CD14-positive monocyte (primary cell): ENCODE measurements at regions not wholly inside any gene's neighbourhood (a gene's known extent, or its start where the extent isn't known, plus 50 kb on each side); places are given as distances from the start of the nearest gene placed in this dataset.

Experiments used
- DNase-seq, 3 donors: peaks; one replicate each; pipeline ENCODE4 v3.0.0-alpha.2; 2011 to 2022
- H2AFZ ChIP-seq: 2 replicates; pipeline ENCODE4 v1.6.0; 2012; ENCODE audit warnings: mild to moderate bottlenecking, low read depth, low read length, inconsistent platforms; ENCODE audit not compliant: insufficient read depth, poor library complexity, severe bottlenecking
- H3K27ac ChIP-seq, 2 donors: 1 replicate in 1 of 2; 2 replicates in 1 of 2; pipeline ENCODE4 v1.5.1; 2012 to 2013; ENCODE audit warnings: low read length in 2 of 2, control low read depth in 1 of 2, inconsistent platforms in 1 of 2, low read depth in 1 of 2, mild to moderate bottlenecking in 1 of 2
- H3K27me3 ChIP-seq, 2 donors: one replicate each; pipeline versions ENCODE4 v1.6.0 to v1.6.1; 2011 to 2013; ENCODE audit warnings: low read length in 2 of 2; ENCODE audit not compliant: control insufficient read depth in 2 of 2, insufficient read depth in 2 of 2
- H3K36me3 ChIP-seq, 2 donors: replicated peaks in 1 of 2; 1 replicate in 1 of 2; 2 replicates in 1 of 2; pipeline versions ENCODE4 v1.5.1 to v1.6.1; 2012 to 2013; ENCODE audit warnings: low read length in 2 of 2, control low read depth in 1 of 2, inconsistent platforms in 1 of 2, mild to moderate bottlenecking in 1 of 2; ENCODE audit not compliant: insufficient read depth in 2 of 2, control insufficient read depth in 1 of 2
- H3K4me1 ChIP-seq, 2 donors: 1 replicate in 1 of 2; 2 replicates in 1 of 2; pipeline versions ENCODE4 v1.5.1 to v1.6.1; 2012 to 2013; ENCODE audit warnings: low read length in 2 of 2, control low read depth in 1 of 2, inconsistent platforms in 1 of 2, mild to moderate bottlenecking in 1 of 2, moderate library complexity in 1 of 2; ENCODE audit not compliant: insufficient read depth in 2 of 2, control insufficient read depth in 1 of 2
- H3K4me2 ChIP-seq: replicated peaks from 2 replicates; pipeline ENCODE3; 2012; ENCODE audit warnings: low read length, moderate library complexity, mild to moderate bottlenecking; ENCODE audit not compliant: poor library complexity, severe bottlenecking; ENCODE audit errors: extremely low read depth
- H3K4me3 ChIP-seq, 3 experiments: fragments of 200-600 bp in 1 of 3; sonication (generic) in 1 of 3; replicated peaks in 1 of 3; 1 replicate in 2 of 3; 2 replicates in 1 of 3; pipeline ENCODE4 v1.5.1; 2011 to 2013; ENCODE audit warnings: low read length in 3 of 3, mild to moderate bottlenecking in 3 of 3, control low read depth in 2 of 3, low read depth in 2 of 3, inconsistent platforms in 1 of 3, moderate library complexity in 1 of 3
- H3K79me2 ChIP-seq: 2 replicates; pipeline ENCODE4 v1.6.0; 2012; ENCODE audit warnings: mild to moderate bottlenecking, control low read depth, inconsistent platforms, low read length, moderate library complexity; ENCODE audit not compliant: insufficient read depth
- H3K9ac ChIP-seq: 2 replicates; pipeline ENCODE4 v1.6.0; 2017; ENCODE audit warnings: low read length, mild to moderate bottlenecking; ENCODE audit not compliant: insufficient read depth, poor library complexity, severe bottlenecking
- H3K9me3 ChIP-seq, 2 donors: replicated peaks in 1 of 2; 1 replicate in 1 of 2; 2 replicates in 1 of 2; pipeline versions ENCODE4 v1.5.1 to v1.6.1; 2012 to 2013; ENCODE audit warnings: low read length in 2 of 2, control low read depth in 1 of 2; ENCODE audit not compliant: control insufficient read depth in 1 of 2, insufficient read depth in 1 of 2
- H4K20me1 ChIP-seq: 2 replicates; pipeline ENCODE4 v1.6.0; 2012; ENCODE audit warnings: mild to moderate bottlenecking, low read length, control low read depth, moderate library complexity; ENCODE audit not compliant: insufficient read depth
- H3K27ac Mint-ChIP-seq, 7 donors: one replicate each; pipeline ENCODE4 v1.8.0; 2020; ENCODE audit warnings: mild to moderate bottlenecking in 7 of 7, mixed read lengths in 7 of 7, moderate library complexity in 6 of 7, inconsistent platforms in 2 of 7
- H3K27me3 Mint-ChIP-seq, 3 donors: one replicate each; pipeline ENCODE4 v1.8.0; 2021 to 2022; ENCODE audit warnings: low read depth in 3 of 3, mild to moderate bottlenecking in 3 of 3, mixed read lengths in 3 of 3, moderate library complexity in 3 of 3, inconsistent platforms in 1 of 3
- H3K36me3 Mint-ChIP-seq, 2 donors: one replicate each; pipeline ENCODE4 v1.8.0; 2020; ENCODE audit warnings: mixed read lengths in 2 of 2, inconsistent platforms in 1 of 2, mild to moderate bottlenecking in 1 of 2
- H3K4me1 Mint-ChIP-seq: one replicate; pipeline ENCODE4 v1.8.0; 2020; ENCODE audit warnings: mild to moderate bottlenecking, mixed read lengths
- H3K4me3 Mint-ChIP-seq, 2 donors: one replicate each; pipeline ENCODE4 v1.8.0; 2020; ENCODE audit warnings: mild to moderate bottlenecking in 2 of 2, mixed read lengths in 2 of 2, moderate library complexity in 1 of 2
- H3K9me3 Mint-ChIP-seq, 7 donors: one replicate each; pipeline ENCODE4 v1.8.0; 2020 to 2022; ENCODE audit warnings: mixed read lengths in 7 of 7, mild to moderate bottlenecking in 6 of 7, moderate library complexity in 6 of 7, inconsistent platforms in 2 of 7
- WGBS: methylation state at CpG from one replicate; pipeline ENCODE4 v1.1.5; 2013; ENCODE audit warnings: missing lambda C conversion rate; ENCODE audit not compliant: insufficient coverage; 5-methylcytosine and 5-hydroxymethylcytosine counted together
- intact Hi-C, 2 donors: fragments of 100-400 bp; cut with micrococcal nuclease; formaldehyde crosslinking; loops; one replicate each; pipeline versions ENCODE4 v1.15.0 to v1.15.1; 2023
- TF ChIP-seq, protein P1 (sequence below): fragments of 200-600 bp; IDR thresholded peaks from one replicate; pipeline ENCODE4 v1.8.0; 2022; ENCODE audit warnings: antibody characterized with exemption, mild to moderate bottlenecking

DNA sequence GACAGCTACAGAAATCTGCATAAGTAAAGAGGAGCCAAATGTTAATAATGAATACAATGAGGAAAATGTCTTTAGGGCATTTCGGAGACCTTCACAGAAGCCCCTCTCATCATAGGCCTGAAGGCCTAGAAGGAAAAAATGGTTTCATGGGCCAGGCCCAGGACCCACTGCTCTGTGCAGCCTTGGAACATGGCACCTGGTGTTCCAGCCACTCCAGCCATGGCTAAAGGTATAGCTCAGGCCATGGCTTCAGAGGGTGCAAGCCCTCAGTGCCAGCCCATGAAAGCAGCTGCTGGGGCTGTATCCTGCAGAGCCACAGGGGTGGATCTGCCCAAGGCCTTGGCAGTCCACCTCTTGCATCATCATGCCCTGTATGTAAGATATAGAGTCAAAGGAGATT is 261.1 kb downstream of the SNCA start:
- Histone ChIP-seq H3K79me2 (no peaks in the 10 kb centered on the region), H3K9me3 (no peaks in the 10 kb centered on the region), H3K27me3 (no peaks in the 10 kb centered on the region), H3K4me2 (no peak overlapping the region), H3K9ac (no peak overlapping the region), H2AFZ (no peak overlapping the region), H4K20me1 (no peaks in the 10 kb centered on the region), H3K4me3 (no peak overlapping the region), H3K4me1 (no peaks in the 10 kb centered on the region), H3K36me3 (no peaks in the 10 kb centered on the region), H3K27ac (no peak overlapping the region)
- no peak overlapping the region for H3K4me3 Mint-ChIP-seq
- H3K27ac Mint-ChIP-seq = no peak overlapping the region
- intact Hi-C loops = no loop called here
- WGBS = no CpG with 5 or more reads among the region's 1 CpG
- H3K9me3 Mint-ChIP-seq = peaks cover 0 to 4% (median 0%) of the 10 kb centered on the region in 7 donors
- DNase-seq = no peak
- no peaks in the 10 kb centered on the region for H3K36me3 Mint-ChIP-seq
- TF ChIP-seq, protein P1, sequence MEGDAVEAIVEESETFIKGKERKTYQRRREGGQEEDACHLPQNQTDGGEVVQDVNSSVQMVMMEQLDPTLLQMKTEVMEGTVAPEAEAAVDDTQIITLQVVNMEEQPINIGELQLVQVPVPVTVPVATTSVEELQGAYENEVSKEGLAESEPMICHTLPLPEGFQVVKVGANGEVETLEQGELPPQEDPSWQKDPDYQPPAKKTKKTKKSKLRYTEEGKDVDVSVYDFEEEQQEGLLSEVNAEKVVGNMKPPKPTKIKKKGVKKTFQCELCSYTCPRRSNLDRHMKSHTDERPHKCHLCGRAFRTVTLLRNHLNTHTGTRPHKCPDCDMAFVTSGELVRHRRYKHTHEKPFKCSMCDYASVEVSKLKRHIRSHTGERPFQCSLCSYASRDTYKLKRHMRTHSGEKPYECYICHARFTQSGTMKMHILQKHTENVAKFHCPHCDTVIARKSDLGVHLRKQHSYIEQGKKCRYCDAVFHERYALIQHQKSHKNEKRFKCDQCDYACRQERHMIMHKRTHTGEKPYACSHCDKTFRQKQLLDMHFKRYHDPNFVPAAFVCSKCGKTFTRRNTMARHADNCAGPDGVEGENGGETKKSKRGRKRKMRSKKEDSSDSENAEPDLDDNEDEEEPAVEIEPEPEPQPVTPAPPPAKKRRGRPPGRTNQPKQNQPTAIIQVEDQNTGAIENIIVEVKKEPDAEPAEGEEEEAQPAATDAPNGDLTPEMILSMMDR = no peak
- no peaks in the 10 kb centered on the region for H3K27me3 Mint-ChIP-seq
- no peaks in the 10 kb centered on the region for H3K4me1 Mint-ChIP-seq

DNA sequence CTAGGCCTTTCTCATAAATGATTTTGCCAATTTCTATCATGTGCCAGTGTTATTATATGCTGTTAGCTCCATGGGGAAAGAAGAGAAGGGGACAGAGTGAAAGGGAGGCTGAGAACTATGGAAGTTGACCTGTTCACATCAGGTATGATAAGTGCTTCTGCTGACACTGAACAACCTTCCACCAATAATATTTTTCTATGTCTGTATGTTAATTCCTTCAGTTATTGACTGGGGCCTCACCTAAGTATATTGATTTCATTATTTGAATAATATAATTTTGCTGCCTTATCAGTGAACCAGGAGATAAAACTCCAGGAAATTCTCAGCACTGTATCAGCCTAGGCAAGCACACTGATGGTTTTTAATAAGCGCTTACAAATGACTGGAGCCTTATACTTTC is 262.8 kb downstream of the SNCA start:
- H3K36me3 Mint-ChIP-seq = no peaks in the 10 kb centered on the region
- no peaks in the 10 kb centered on the region for H3K79me2 ChIP-seq
- intact Hi-C loops = no loop called here
- H3K4me3 ChIP-seq = no peak overlapping the region
- no peaks in the 10 kb centered on the region for H4K20me1 ChIP-seq
- peaks cover 0 to 2% (median 0%) of the 10 kb centered on the region in 7 donors for H3K9me3 Mint-ChIP-seq
- no peak overlapping the region for H3K9ac ChIP-seq
- no peak for DNase-seq
- H3K4me1 ChIP-seq = no peaks in the 10 kb centered on the region
- no peak overlapping the region for H3K4me3 Mint-ChIP-seq
- no peak overlapping the region for H3K27ac ChIP-seq
- no peaks in the 10 kb centered on the region for H3K27me3 ChIP-seq
- no peaks in the 10 kb centered on the region for H3K9me3 ChIP-seq
- no peak overlapping the region for H3K4me2 ChIP-seq
- H3K4me1 Mint-ChIP-seq = no peaks in the 10 kb centered on the region
- H3K27ac Mint-ChIP-seq = no peak overlapping the region
- WGBS = no CpG with 5 or more reads among the region's 1 CpG
- no peaks in the 10 kb centered on the region for H3K36me3 ChIP-seq
- H3K27me3 Mint-ChIP-seq = no peaks in the 10 kb centered on the region
- TF ChIP-seq, protein P1 = no peak
- no peak overlapping the region for H2AFZ ChIP-seq
